Muscle of arm (tissue), 1 donor: ENCODE measurements at regions not wholly inside any gene's neighbourhood (a gene's known extent, or its start where the extent isn't known, plus 50 kb on each side); places are given as distances from the start of the nearest gene placed in this dataset.

Experiments
- DNase-seq: peaks from one replicate; pipeline ENCODE4 v3.0.0-alpha.2; 2013

DNA sequence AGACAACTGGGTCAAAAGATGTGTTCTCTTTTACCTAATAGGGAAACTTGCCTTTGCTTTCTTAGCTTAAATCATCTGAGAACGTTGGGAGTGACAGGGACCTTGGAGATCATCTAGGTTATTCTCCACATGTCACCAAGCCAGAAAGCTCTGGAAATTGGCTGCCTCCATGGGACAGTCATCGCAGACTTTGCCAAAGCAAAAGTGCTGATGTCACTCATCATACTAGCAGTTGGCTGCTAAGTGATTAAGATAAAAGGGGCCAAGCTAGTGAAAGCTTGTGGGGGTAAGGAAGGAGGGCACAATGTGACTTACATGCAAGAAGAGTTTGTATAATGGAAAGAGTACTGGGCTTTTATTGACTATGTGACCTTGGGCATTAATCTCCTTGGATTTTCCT is 198.0 kb upstream of the PFN2 start:
- DNase-seq = no peak

DNA sequence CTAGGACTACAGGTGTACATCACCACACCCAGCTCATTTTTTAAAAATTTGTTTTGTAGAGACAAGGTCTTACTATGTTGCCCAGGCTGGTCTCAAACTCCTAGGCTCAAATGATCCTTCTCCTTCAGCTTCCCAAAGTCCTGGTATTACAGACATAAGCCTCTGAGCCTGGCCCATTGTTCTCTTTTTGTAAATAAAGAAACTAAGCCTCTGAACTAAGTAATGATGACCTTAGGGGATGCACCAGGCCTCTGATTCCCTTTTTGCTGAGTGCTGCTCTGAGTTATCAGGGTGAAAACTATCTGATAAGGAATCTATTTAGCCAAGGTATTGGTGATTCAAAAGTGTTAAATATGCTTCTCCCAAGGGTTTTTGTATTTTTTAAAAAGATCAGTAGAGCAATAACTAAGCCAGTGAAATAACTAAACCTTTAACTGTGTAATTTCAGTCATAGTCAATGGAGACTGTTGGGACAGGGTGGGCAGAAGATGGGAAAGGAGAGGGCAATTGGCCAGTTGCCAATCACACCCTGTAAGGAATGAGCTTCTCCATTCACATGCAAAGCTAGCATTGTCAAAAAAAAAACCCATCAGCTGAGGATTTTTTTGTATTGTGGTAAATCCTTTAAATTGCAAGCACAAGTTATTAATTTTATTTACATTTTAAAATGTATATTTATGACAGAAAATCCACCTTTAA is 194.8 kb upstream of the PFN2 start:
- DNase-seq = no peak

DNA sequence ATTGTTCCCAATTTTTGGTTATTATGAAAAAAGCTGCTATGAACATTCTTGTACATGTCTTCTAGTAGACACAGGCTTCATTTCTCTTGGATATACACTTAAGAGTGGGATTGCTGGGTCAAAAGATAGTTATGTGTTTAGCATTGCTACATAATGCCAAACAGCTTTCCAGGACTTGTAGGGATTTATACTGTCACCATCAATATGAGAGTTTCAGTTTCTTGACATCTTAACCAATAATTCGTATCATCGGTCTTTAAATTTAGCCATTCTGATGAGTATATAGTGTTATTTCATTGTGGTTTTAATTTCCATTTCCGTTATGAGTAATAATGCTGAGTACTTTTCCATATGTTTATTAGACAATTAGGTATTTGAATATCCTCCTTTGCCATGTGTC is 190.3 kb upstream of the PFN2 start:
- no peak for DNase-seq

DNA sequence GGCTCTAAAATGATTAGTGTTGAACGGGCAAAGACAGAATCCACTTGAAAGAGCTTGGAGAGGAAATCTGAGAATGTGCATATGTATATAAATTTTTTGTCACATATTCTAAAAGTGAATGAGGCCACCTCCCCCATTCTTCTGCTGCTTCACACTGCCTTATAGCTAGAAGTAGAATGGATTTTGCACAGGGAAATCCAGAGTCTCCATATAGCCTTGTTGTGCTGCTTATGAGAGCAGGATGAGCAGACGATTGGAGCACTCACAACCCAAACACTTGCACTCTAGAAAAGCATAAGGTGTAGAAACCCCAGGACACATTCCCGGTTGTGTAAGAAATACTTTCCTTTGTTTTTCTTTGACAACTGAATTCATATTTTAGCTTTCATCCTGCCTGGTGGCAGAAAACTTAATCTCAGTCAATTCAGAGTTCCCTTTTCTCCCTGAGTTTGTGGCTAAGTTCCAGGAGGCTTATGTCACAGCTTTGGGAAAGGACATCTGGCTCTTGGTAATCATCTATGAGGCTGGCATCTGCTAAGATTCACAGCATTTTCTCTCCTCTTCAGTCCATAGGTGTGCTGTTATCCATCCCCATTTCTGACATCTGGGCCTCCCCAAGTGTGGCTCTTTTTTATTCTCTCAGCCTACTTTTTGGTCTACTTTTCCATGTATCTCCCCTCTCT is 188.4 kb upstream of the PFN2 start:
- no peak for DNase-seq

DNA sequence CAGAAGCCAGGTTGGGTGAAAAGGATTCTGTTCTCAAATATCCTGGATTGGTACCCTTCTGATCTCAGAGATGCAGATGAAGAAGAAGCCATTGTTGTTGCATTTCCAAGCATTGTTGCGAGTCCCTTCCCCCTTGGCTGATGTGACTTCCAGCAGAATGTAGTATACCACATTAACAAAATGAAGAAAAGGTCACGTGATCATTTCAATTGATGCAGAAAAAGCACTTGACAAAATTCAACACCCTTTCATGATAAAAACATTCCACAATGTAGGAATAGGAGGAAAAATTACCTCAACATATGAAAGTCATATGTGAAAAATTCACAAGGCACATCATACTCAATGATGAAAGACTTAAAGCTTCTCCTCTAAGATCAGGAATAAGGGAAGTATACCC is 181.9 kb upstream of the PFN2 start:
- no peak for DNase-seq

DNA sequence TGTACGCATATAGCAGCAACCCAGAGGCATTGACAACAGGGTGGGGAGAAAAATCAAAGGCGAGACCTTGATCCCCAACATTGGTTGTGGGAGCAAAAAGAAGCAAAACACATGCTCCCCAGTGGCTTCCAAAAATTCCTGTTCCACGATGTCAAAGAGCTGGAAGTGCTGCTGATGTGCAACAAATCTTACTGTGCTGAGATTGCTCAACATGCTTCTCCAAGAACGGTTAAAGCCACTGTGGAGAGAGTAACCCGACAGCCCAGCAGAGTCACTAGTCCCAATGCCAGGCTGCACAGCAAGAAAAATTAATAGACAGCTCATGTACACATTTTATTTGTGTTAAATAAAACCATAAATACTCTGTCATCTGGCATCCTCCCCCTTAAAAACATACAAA is 179.9 kb upstream of the PFN2 start:
- DNase-seq = no peak

DNA sequence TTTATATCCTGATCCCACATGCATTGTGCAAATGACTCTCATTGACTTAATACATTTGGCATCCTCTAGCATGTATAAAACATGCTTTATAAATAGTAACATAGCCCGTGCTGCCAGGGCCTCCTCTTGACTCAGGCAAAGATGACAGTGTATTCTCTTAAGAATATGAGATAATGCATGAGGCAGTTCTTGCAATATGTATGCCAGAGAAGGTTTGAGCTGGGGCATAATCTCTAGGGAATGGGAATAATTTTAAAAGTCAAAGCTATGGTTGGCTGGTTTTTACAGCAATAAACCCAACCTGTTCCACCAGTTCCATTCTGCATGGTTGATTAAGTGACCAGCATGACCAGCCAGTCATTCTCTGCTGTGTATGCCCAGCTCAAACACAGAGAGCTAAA is 179.0 kb upstream of the PFN2 start:
- DNase-seq = no peak

DNA sequence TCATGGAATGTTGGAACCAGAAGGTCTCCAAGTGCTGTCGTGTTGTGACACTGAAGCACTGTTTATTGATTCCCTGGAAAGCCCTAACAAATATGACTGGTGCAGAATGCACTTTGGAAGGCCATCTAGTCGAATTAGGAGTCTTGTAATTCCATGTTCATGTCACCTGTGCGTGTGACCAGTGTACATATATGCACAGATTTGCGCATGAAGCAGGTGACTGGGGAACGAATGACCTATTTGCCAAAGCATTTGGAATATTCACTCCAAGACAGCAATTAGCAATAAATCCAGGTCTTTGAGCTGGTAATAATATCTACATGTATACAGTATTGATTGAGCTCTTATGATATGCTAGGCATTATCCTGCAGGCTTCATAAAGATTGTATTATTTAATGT is 177.5 kb upstream of the PFN2 start:
- no peak for DNase-seq

DNA sequence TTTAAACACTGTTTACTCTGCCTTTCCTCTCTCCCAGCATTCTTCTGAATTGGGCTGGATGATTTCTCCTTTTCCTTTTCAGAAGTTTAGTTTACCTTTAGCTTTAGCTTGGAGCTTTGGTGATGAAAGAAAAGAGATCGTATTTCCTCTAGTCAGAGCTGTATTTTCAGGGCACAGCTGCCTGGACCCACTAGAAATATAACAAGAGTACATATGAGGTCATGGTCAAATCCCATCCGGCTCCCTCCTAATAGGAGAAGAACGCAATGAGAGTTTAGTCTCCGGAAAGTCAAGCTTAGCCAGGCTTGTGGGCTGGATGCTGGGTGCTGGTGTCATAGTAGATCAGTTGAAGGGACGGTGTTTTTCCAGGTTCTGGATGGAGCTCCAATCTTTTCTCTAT is 177.1 kb upstream of the PFN2 start:
- DNase-seq = no peak

DNA sequence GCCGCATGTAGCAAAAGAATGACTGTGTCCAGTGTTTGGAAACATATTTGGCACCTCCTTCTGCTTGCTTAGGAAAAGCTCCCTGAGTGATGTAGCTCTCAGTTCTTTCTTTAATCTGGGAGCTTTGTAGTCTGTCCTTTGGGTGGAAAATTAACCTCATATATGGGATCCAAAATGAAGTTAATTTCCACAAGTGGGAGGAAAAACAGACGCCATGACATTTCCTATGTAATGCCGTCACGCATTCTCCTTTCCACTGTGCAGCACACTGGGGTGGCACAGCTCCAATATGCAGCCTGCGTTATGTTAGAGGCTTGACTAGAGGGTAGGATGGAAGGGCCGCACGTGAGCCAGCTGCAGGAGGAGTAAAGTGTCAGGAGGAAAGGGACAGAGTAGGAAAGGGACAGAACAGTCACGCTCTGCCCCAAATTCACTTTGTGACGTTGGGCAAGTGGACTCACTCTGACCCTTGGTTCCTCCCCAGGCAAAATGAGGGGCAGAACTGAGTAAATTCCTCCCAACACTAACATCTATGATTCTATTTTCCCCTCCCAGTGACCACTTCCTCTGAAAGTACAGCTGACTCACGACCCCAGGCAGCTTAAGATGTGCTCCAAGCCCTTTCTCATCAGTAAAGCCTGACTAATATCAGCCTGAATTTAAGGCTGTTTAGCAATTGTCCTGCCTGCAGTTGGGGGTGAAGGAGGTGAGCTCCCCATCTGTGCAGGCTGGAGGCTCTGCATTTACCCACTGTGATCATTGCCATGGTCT is 176.5 kb upstream of the PFN2 start:
- DNase-seq = no peak

DNA sequence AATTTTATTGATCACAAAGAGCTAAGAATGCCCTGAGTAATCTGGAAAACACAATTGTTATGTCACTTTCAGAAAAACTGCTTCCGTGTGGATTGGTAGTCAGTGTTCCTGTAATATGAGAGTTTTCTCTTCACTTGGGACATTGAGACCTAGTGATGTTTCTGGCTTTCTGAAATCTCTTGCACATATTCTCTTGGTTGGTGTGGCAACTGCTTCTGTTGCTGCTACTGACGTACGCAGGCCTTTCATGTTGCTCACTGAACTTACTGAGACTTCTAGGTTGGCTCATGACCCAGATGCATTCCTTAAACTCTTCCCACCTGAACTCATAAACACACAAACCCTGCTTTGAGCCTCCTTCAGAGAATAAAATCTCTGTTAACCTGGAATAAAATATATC is 175.0 kb upstream of the PFN2 start:
- no peak for DNase-seq

DNA sequence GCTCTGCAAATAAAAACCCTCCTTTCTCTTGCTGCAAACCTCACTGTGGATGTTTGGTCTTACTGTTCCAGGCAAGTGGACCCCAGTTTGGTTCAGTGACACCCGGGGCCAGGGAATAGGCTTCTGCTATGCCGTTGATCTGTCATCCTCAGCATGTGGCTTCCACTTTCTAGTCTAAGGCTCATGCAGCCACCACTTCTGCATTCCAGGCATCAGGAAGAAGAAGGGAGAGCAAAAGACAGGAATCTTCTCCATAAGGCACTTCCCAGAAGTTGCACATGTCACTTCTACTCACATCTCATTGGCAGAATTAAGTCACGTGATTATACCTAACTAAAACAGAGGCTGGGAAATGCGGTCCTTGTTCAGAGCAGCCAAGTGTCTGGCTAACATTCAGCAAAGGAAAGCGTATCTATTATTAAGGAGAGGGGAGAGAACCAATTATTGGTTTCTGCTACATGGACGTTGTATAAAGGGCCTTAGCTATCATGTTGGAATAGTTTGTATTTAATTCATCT is 173.6 kb upstream of the PFN2 start:
- no peak for DNase-seq

DNA sequence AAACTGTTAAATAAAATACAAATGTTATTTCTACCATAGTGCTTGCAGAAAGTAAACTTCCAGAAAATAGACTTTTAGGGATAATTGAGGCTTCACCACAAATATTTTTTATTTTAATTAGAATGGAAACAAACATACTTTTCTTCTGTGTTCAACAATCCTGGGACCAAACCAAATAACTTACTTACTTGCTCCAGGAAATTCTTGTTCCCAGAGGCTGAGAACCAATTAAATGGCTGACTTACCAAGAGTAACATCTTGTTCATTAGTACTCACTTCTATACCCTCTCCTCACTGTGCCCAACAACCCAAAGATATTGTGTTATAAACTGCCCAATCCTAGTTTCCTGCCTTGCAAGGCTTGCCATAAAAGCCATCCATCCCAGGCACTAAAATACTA is 172.2 kb upstream of the PFN2 start:
- no peak for DNase-seq

DNA sequence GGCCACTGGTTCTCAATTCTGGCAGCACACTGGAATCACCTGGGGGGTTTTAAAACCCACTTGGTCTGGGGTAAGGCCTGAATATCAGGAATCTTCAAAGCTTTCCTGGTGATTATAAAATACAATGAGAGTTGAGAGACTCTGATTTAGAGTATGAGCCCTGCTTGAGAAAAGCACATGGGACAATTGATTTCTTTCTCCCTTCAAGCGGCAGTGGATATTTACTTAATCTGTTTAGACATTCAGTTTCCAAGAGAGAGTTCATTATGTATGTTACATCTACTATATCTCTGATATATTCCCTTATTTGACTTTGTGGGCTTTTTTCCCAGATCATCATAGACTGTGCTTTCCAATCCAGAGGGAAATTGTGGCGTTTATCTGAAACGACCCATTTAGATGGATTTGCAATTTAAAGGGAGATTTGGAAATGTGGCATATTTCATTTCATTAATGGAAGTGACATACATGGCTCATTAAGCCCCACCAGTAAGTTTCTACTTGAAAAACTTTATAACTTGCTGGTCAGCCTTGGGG is 171.2 kb upstream of the PFN2 start:
- no peak for DNase-seq

DNA sequence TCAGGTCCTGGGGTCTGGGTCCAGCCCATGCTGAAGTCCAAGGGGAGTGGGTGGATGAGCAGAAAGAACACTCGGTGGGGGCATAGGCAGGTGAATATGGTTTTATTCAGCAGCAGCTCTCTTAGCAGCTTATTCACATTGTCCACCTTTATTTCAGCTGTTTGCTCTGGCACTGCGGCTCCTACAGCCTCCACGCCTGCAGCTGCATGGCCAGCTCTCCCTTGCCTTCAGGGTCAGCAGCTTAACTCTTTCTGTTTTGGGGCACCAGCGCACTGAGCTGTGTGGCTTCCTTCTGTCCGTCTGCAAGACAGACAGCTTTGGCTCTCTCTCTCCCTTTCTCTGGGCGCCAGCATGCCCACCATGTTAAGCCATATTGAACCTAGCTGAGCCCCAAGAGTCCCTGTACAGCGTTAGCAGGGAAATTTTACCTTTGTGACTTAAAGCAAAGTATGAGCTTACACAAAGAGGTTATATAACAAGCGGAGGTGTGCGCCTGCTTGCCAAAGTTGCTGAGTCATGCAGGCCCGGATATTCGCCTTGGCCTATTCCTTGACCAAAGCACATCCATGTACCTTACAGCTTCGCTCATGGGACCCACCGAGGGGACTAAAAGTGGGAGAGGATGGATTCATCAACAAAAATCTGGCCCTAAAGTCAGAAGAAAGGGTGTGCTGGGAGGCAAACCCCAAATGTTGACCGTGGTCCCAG is 170.1 kb upstream of the PFN2 start:
- no peak for DNase-seq

DNA sequence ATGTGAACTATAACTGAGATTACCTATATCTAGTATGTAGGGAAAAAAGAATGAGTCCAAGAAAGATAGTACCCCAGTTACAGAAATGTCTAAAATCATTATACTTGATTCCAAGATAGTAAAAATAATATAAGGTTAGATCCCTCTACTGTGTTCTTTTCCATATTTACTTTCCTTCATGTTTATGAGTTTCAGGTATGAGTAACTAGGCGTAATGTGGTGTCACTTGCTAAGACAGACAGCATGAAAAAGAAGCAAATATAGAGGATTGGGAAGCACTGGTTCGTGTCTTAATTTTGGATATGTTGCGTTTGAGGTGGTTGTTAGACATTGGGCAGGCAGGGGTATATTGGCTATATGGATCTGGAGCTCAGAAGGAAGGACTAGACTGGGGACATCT is 168.1 kb upstream of the PFN2 start:
- no peak for DNase-seq

DNA sequence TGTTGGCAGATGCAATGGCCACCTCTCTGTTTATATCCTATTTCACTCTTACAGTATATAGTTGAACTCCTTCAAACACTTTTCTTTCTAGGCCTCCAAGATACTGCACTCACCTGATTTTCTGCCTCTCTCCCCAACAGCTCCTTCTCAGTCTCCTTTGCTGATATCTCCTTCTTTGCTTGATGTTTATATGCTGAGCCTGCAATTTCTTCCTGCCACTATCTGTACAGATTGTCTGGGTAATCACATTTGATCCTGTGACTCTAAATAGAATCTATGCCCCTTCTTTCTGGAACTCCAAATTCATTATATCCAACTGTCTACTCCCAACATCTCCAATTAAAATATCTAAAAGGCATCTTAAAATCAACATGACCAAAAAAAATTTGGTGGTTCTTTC is 165.5 kb upstream of the PFN2 start:
- no peak for DNase-seq

DNA sequence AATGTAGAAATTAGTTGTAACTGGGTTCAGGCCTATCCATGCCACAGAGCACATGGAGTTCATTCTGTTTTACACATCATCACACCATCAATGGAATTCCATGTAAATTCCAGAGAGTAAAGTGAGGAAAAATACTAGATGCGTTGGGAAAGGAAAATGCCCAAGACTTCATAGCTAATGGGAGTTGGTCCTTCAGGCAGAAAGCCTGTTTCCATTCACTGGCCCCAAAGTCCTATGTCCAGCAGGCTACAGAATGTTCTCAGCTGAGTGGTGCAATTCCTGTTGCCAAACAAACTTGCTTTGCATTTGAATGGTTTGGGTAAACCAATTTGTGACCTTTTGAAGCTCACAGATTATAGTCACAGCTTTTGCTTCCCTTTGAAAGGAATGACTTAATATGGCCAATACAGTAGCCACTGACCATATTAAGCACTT is 164.6 kb upstream of the PFN2 start:
- no peak for DNase-seq

DNA sequence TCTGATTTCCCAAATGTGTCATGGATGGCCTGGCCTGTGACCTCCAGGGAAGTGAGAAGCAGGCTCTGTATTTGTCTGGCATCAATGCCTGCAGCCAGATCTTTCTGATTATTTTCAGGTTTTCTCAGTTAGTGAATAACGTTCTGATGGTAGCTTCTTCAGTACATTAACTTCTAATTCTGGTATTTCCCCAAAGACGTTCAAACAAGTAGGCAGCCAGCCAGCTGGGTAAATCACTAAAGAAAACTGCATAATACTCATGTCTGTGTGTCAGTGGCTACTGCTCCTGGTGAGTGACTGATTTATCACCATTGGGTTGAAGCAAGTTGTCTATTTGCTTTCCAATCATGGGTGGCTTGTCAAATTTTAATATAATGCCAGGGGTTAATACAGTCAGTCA is 162.6 kb upstream of the PFN2 start:
- DNase-seq = no peak

DNA sequence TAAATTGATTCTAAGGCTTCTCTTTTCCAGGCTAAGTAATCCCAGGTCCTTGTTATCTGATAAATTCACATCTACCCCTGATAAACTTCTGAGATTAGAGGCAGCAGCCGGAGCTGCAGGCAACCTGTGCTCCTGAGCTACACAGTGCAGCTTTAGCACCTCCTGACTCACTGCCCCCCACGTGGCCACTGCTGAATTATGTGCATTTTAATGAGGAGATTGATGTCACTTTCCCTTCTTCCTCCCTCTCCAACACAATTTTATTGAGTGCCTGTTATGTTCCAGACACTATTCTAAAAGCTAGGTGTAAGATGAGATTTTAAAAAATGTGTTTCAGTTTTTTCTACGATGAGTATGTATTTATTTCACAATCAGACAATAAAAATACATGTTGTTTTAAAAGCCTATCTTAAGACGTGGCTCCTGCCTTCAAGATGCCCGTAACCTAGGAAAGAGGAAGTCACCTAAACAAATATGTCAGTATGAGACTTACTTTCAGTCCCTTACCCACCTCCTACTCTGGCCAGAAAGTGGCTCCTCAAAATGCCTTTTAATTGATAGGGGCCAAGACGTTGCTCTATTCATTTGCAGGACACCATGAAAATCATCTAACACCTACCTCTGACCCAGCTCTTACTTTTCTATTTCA is 161.5 kb upstream of the PFN2 start:
- no peak for DNase-seq

DNA sequence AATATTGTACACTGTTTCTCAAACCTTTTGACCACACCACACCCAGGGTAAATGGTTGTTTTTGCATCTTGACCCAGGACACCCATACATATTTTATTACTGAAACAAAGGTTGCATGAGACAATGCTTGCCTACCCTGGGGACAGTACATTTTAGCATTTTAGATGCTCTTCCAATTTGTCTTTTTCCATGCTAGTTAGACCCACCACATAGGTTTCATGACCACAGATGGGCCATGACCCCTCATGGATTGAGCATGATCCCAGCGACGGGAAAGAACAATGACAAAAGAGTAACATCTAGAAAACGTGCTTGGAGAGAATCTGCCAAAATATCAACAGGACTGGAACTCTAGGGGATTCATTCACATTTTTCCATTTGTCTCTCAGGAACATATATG is 161.0 kb upstream of the PFN2 start:
- DNase-seq = no peak
